ENCODE measurements at regions not wholly inside any gene's neighbourhood (a gene's known extent, or its start where the extent isn't known, plus 50 kb on each side); places are given as distances from the start of the nearest gene placed in this dataset.

- TF ChIP-seq CTCF (IDR thresholded peaks at IDR 0.05) (no peak), POLR2A (IDR thresholded peaks at IDR 0.05) (no peak), EP300 (IDR thresholded peaks at IDR 0.05) (no peak)
These were observed 222.8 kb downstream of the FAM170A start for GRCh38 chr5:119852140-119852539.

All from tibial nerve (tissue), 4 donors.